Loucy (cell line): ENCODE measurements at regions not wholly inside any gene's neighbourhood (a gene's known extent, or its start where the extent isn't known, plus 50 kb on each side); places are given as distances from the start of the nearest gene placed in this dataset.

ENCODE experiments used
- H2AFZ ChIP-seq: fragments of 200-600 bp; sonication (generic); 2 replicates; pipeline ENCODE4 v1.6.0; 2016; ENCODE audit warnings: antibody characterized with exemption, mild to moderate bottlenecking, low read length, moderate library complexity
- H3F3A ChIP-seq: fragments of 200-600 bp; 2 replicates; pipeline ENCODE4 v1.6.0; 2016; ENCODE audit warnings: antibody characterized with exemption, low read depth, mild to moderate bottlenecking
- H3K27me3 ChIP-seq: fragments of 200-600 bp; sonication (generic); 2 replicates; pipeline ENCODE4 v1.6.1; 2014; ENCODE audit warnings: low read length, mild to moderate bottlenecking; ENCODE audit not compliant: insufficient read depth, poor library complexity, severe bottlenecking
- H3K36me3 ChIP-seq: fragments of 200-600 bp; sonication (generic); 2 replicates; pipeline ENCODE4 v1.6.1; 2016; ENCODE audit warnings: low read length; ENCODE audit not compliant: insufficient read depth
- H3K4me1 ChIP-seq: fragments of 200-600 bp; sonication (generic); 2 replicates; pipeline ENCODE4 v1.5.1; 2014; ENCODE audit warnings: low read length, mild to moderate bottlenecking; ENCODE audit not compliant: insufficient read depth, poor library complexity, severe bottlenecking
- H3K4me2 ChIP-seq: fragments of 200-600 bp; sonication (generic); 2 replicates; pipeline ENCODE4 v1.6.0; 2014; ENCODE audit warnings: antibody characterized with exemption, low read length, low read depth, mild to moderate bottlenecking; ENCODE audit not compliant: poor library complexity, severe bottlenecking
- H3K4me3 ChIP-seq: fragments of 200-600 bp; sonication (generic); 2 replicates; pipeline ENCODE4 v1.5.1; 2014; ENCODE audit warnings: low read length, mild to moderate bottlenecking, mixed read lengths; ENCODE audit not compliant: poor library complexity, severe bottlenecking
- H3K79me2 ChIP-seq: fragments of 200-600 bp; sonication (generic); 2 replicates; pipeline ENCODE4 v1.6.1; 2014; ENCODE audit warnings: low read length; ENCODE audit not compliant: insufficient read depth
- H3K9ac ChIP-seq: fragments of 200-600 bp; sonication (generic); 2 replicates; pipeline ENCODE4 v1.6.0; 2014; ENCODE audit warnings: mild to moderate bottlenecking, low read depth, low read length, moderate library complexity; ENCODE audit not compliant: poor library complexity, severe bottlenecking
- H3K9me2 ChIP-seq: fragments of 200-600 bp; sonication (generic); replicated peaks from 2 replicates; pipeline ENCODE4 v1.6.1; 2016; ENCODE audit warnings: low read depth, low read length, mixed read lengths
- H3K9me3 ChIP-seq: fragments of 200-600 bp; sonication (generic); 2 replicates; pipeline ENCODE4 v1.6.1; 2014; ENCODE audit warnings: mild to moderate bottlenecking, antibody characterized with exemption, low read length, low read depth; ENCODE audit not compliant: insufficient read depth
- H4K20me1 ChIP-seq: fragments of 200-600 bp; sonication (generic); 2 replicates; pipeline ENCODE4 v1.6.0; 2014; ENCODE audit warnings: antibody characterized with exemption, low read length, mild to moderate bottlenecking; ENCODE audit not compliant: insufficient read depth, poor library complexity, severe bottlenecking
- CTCF ChIP-seq: fragments of 200-600 bp; sonication (generic); conservative IDR thresholded peaks from 2 replicates; pipeline ENCODE4 v1.5.1; 2014; ENCODE audit warnings: mild to moderate bottlenecking, antibody characterized with exemption, low read length
- EZH2phosphoT487 ChIP-seq: fragments of 200-600 bp; IDR thresholded peaks from 2 replicates; pipeline ENCODE4 v1.6.1; 2018; ENCODE audit warnings: antibody characterized with exemption, mild to moderate bottlenecking, moderate library complexity, borderline replicate concordance

- no peak overlapping the region for H3K9ac ChIP-seq
- H3K27me3 ChIP-seq = no peaks in the 10 kb centered on the region
- no peak overlapping the region for H3K4me2 ChIP-seq
- no peaks in the 10 kb centered on the region for H3K9me3 ChIP-seq
- no peak overlapping the region for H3K4me3 ChIP-seq
- H3K79me2 ChIP-seq = no peaks in the 10 kb centered on the region
- H3K36me3 ChIP-seq = no peaks in the 10 kb centered on the region
- H3F3A ChIP-seq = no peaks in the 10 kb centered on the region
- no peaks in the 10 kb centered on the region for H3K9me2 ChIP-seq
- H2AFZ ChIP-seq = no peak overlapping the region
- H3K4me1 ChIP-seq = no peaks in the 10 kb centered on the region
- H4K20me1 ChIP-seq = no peaks in the 10 kb centered on the region
- TF ChIP-seq CTCF = no peak
Measured at GRCh38 chr14:56894591-56894991, 84.3 kb upstream of the OTX2 start.

DNA sequence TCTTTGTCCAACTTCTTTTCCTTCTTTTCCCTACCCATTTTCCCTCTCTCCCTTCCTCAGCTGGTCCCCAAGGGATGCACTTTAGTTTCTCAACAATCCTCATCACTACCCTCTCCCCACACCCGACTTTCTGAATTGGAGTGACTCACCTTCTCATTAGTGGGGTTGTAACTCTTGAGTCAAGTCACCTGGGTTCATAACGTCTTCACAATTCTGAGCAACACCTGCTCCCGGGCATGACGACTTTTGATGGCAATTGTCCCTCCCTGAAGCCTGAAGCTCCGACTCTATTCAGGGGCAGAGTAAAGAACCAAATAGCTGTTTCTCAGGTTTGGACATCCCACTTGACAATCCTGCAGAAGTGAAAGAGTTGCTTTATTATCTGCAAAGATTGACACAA, 82.7 kb upstream of the OTX2 start:
- Histone ChIP-seq H3K4me2 (no peak overlapping the region), H3F3A (no peaks in the 10 kb centered on the region), H2AFZ (no peak overlapping the region), H3K9me3 (no peaks in the 10 kb centered on the region), H3K9ac (no peak overlapping the region), H3K4me3 (no peak overlapping the region), H4K20me1 (no peaks in the 10 kb centered on the region), H3K79me2 (no peaks in the 10 kb centered on the region), H3K36me3 (no peaks in the 10 kb centered on the region), H3K27me3 (no peaks in the 10 kb centered on the region), H3K4me1 (no peaks in the 10 kb centered on the region), H3K9me2 (no peaks in the 10 kb centered on the region)
- TF ChIP-seq EZH2phosphoT487 (no peak), CTCF (no peak)

- no peaks in the 10 kb centered on the region for H3F3A ChIP-seq
- no peaks in the 10 kb centered on the region for H3K79me2 ChIP-seq
- H3K27me3 ChIP-seq = peaks cover 4% of the 10 kb centered on the region
- H3K4me2 ChIP-seq = no peak overlapping the region
- H3K4me1 ChIP-seq = no peaks in the 10 kb centered on the region
- H3K9ac ChIP-seq = no peak overlapping the region
- TF ChIP-seq EZH2phosphoT487 = no peak
- TF ChIP-seq CTCF = no peak
- no peak overlapping the region for H2AFZ ChIP-seq
- no peaks in the 10 kb centered on the region for H3K9me3 ChIP-seq
- H4K20me1 ChIP-seq = no peaks in the 10 kb centered on the region
- H3K36me3 ChIP-seq = no peaks in the 10 kb centered on the region
- H3K4me3 ChIP-seq = no peak overlapping the region
- H3K9me2 ChIP-seq = no peaks in the 10 kb centered on the region
Measured at GRCh38 chr14:56891226-56891625, 80.9 kb upstream of the OTX2 start.
